ENCODE measurements at regions not wholly inside any gene's neighbourhood (a gene's known extent, or its start where the extent isn't known, plus 50 kb on each side); places are given as distances from the start of the nearest gene placed in this dataset.

DNA sequence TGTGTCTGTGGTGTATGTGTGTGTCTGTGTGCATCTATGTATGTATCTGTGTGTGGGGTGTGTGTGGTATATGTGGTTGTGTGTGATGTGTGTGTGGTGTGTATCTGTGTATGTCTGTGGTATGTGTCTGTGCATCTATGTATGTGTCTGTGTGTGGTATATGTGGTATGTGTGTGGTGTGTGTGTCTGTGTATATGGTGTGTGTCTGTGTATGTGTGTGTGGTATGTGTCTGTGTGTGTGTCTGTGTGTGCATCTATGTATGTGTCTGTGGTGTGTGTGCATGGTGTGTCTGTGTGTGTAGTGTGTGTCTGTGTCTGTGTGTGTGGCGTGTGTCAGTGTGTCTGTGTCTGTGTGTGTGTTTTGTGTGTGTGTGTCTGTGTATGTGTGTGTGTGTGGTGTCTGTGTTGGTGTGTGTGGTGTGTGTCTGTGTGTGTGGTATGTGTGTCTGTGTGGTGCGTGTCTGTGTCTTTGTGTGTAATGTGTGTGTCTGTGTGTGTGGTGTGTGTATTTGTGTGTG is 121.9 kb upstream of the MVB12B start:
- Histone ChIP-seq H3F3A (replicated peaks; ENCODE audit: low read depth) (no peaks in the 10 kb centered on the region), H3K4me2 (no peak overlapping the region), H3K27me3 (ENCODE audit: insufficient read depth) (no peaks in the 10 kb centered on the region), H3K27ac (ENCODE audit: low read depth) (no peak overlapping the region), H2AFZ (no peak overlapping the region), H3K9me2 (ENCODE audit: insufficient read depth) (no peaks in the 10 kb centered on the region; the same call in 1 of the 2 replicates), H4K20me1 (replicated peaks; ENCODE audit: insufficient read depth) (no peaks in the 10 kb centered on the region), H3K36me3 (ENCODE audit: insufficient read depth) (no peaks in the 10 kb centered on the region), H3K79me2 (replicated peaks; ENCODE audit: insufficient read depth) (no peaks in the 10 kb centered on the region), H3K4me3 (no peak overlapping the region), H3K4me1 (ENCODE audit: insufficient read depth) (peaks cover 3% of the 10 kb centered on the region; the same call in 1 of the 2 replicates)
- TF ChIP-seq NANOG (IDR thresholded peaks at IDR 0.05; ENCODE audit: borderline replicate concordance) (no peak), POLR2AphosphoS5 (IDR thresholded peaks at IDR 0.05; ENCODE audit: low read depth) (no peak), CTCF (conservative IDR thresholded peaks at IDR 0.05; ENCODE audit: low read depth in 2 of 2) (no peak), ZNF331 (CRISPR knock-in tag; IDR thresholded peaks at IDR 0.05; ENCODE audit: low read depth) (no peak), REST (IDR thresholded peaks at IDR 0.05; ENCODE audit: unreplicated experiment) (no peak), JUNB (IDR thresholded peaks at IDR 0.05; ENCODE audit: unreplicated experiment) (no peak), ETS1 (IDR thresholded peaks at IDR 0.05) (no peak), CREB1 (CRISPR knock-in tag; IDR thresholded peaks at IDR 0.05; ENCODE audit: low read depth) (no peak)
- TF ChIP-seq, protein P1, sequence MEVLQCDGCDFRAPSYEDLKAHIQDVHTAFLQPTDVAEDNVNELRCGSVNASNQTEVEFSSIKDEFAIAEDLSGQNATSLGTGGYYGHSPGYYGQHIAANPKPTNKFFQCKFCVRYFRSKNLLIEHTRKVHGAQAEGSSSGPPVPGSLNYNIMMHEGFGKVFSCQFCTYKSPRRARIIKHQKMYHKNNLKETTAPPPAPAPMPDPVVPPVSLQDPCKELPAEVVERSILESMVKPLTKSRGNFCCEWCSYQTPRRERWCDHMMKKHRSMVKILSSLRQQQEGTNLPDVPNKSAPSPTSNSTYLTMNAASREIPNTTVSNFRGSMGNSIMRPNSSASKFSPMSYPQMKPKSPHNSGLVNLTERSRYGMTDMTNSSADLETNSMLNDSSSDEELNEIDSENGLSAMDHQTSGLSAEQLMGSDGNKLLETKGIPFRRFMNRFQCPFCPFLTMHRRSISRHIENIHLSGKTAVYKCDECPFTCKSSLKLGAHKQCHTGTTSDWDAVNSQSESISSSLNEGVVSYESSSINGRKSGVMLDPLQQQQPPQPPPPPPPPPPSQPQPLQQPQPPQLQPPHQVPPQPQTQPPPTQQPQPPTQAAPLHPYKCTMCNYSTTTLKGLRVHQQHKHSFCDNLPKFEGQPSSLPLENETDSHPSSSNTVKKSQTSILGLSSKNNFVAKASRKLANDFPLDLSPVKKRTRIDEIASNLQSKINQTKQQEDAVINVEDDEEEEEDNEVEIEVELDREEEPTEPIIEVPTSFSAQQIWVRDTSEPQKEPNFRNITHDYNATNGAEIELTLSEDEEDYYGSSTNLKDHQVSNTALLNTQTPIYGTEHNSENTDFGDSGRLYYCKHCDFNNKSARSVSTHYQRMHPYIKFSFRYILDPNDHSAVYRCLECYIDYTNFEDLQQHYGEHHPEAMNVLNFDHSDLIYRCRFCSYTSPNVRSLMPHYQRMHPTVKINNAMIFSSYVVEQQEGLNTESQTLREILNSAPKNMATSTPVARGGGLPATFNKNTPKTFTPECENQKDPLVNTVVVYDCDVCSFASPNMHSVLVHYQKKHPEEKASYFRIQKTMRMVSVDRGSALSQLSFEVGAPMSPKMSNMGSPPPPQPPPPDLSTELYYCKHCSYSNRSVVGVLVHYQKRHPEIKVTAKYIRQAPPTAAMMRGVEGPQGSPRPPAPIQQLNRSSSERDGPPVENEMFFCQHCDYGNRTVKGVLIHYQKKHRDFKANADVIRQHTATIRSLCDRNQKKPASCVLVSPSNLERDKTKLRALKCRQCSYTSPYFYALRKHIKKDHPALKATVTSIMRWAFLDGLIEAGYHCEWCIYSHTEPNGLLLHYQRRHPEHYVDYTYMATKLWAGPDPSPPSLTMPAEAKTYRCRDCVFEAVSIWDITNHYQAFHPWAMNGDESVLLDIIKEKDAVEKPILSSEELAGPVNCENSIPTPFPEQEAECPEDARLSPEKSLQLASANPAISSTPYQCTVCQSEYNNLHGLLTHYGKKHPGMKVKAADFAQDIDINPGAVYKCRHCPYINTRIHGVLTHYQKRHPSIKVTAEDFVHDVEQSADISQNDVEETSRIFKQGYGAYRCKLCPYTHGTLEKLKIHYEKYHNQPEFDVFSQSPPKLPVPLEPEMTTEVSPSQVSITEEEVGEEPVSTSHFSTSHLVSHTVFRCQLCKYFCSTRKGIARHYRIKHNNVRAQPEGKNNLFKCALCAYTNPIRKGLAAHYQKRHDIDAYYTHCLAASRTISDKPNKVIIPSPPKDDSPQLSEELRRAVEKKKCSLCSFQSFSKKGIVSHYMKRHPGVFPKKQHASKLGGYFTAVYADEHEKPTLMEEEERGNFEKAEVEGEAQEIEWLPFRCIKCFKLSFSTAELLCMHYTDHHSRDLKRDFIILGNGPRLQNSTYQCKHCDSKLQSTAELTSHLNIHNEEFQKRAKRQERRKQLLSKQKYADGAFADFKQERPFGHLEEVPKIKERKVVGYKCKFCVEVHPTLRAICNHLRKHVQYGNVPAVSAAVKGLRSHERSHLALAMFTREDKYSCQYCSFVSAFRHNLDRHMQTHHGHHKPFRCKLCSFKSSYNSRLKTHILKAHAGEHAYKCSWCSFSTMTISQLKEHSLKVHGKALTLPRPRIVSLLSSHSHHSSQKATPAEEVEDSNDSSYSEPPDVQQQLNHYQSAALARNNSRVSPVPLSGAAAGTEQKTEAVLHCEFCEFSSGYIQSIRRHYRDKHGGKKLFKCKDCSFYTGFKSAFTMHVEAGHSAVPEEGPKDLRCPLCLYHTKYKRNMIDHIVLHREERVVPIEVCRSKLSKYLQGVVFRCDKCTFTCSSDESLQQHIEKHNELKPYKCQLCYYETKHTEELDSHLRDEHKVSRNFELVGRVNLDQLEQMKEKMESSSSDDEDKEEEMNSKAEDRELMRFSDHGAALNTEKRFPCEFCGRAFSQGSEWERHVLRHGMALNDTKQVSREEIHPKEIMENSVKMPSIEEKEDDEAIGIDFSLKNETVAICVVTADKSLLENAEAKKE (CRISPR knock-in tag; IDR thresholded peaks at IDR 0.05) = no peak
- Mint-ChIP-seq H3K9me3 (peaks cover 15% of the 10 kb centered on the region), H3K27ac (no peak overlapping the region), H3K27me3 (ENCODE audit: insufficient read depth, low read depth, poor library complexity) (peaks cover 2% of the 10 kb centered on the region), H3K4me3 (no peak overlapping the region), H3K4me1 (no peaks in the 10 kb centered on the region), H3K36me3 (ENCODE audit: low read depth) (peaks cover 4% of the 10 kb centered on the region; the same call in 1 of the 3 replicates)
- no peak for ATAC-seq
- DNase-seq (ENCODE audit: low spot score) = no peak

All from GM23338 (cell line).